ENCODE measurements at regions not wholly inside any gene's neighbourhood (a gene's known extent, or its start where the extent isn't known, plus 50 kb on each side); places are given as distances from the start of the nearest gene placed in this dataset.

GRCh38 chr3:184645336-184645735, 66.5 kb downstream of the MAGEF1 start:
- TF ChIP-seq TAF1 (IDR thresholded peaks at IDR 0.05; ENCODE audit: low read depth, low read length), result no peak
- TF ChIP-seq POLR2A (IDR thresholded peaks at IDR 0.05; ENCODE audit: low read depth, low read length), result no peak
- TF ChIP-seq POLR2AphosphoS5 (IDR thresholded peaks at IDR 0.05; ENCODE audit: low read depth, low read length), result no peak
- no peak for TF ChIP-seq POU2F2 (IDR thresholded peaks at IDR 0.05; ENCODE audit: low read depth, low read length)
- TF ChIP-seq SPI1 (IDR thresholded peaks at IDR 0.05; ENCODE audit: low read depth, low read length), result no peak
- no peak for TF ChIP-seq PAX5 (IDR thresholded peaks at IDR 0.05; ENCODE audit: insufficient read depth, low read length, severe bottlenecking)
